GM12874 (cell line): ENCODE measurements at regions not wholly inside any gene's neighbourhood (a gene's known extent, or its start where the extent isn't known, plus 50 kb on each side); places are given as distances from the start of the nearest gene placed in this dataset.

Experiments
- TF ChIP-seq, protein P1 (sequence below): IDR thresholded peaks from 2 replicates; pipeline ENCODE4 v1.5.1; 2011; ENCODE audit warnings: low read depth, mild to moderate bottlenecking, control low read depth, low read length, moderate library complexity; ENCODE audit not compliant: insufficient read depth

- TF ChIP-seq, protein P1, sequence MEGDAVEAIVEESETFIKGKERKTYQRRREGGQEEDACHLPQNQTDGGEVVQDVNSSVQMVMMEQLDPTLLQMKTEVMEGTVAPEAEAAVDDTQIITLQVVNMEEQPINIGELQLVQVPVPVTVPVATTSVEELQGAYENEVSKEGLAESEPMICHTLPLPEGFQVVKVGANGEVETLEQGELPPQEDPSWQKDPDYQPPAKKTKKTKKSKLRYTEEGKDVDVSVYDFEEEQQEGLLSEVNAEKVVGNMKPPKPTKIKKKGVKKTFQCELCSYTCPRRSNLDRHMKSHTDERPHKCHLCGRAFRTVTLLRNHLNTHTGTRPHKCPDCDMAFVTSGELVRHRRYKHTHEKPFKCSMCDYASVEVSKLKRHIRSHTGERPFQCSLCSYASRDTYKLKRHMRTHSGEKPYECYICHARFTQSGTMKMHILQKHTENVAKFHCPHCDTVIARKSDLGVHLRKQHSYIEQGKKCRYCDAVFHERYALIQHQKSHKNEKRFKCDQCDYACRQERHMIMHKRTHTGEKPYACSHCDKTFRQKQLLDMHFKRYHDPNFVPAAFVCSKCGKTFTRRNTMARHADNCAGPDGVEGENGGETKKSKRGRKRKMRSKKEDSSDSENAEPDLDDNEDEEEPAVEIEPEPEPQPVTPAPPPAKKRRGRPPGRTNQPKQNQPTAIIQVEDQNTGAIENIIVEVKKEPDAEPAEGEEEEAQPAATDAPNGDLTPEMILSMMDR, result no peak
These were observed 213.1 kb upstream of the FLRT2 start for GRCh38 chr14:85316701-85317410.

- TF ChIP-seq, protein P1, result no peak
These were observed 212.4 kb upstream of the FLRT2 start for GRCh38 chr14:85317491-85318021.

- TF ChIP-seq, protein P1, result no peak
These were observed 210.8 kb upstream of the FLRT2 start for GRCh38 chr14:85319101-85319500.

DNA sequence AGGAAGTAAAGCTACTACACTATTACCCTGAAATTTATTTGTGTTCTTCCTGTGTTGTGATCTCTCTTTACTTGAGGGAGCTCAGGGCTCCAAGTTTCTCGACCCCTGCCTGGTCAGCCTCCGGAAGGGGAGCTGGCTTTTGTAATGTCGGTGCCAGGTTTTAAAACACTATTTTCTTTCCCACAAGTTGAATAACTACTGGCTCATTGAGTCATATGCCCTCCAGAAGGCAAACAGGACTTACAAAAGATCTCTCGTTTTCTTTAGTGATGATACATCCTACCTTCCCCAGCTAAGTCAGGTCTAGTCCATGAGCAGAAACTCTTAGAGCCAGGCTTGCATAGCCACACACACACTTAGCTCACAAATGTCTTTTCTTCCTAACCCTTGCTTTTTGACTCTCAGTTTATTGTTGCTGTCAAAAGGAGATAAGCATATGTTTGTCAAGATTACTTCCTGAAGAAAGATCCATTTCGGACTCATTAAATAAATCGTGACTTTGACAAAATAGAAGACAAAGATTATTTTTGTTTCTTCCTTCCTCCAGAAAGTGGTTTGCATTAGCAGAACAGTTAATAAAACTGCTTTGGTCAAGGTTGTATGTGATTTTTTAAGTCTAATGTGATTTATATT lies 209.8 kb upstream of the FLRT2 start:
- TF ChIP-seq, protein P1, result no peak

- TF ChIP-seq, protein P1, result no peak
These were observed 204.6 kb upstream of the FLRT2 start for GRCh38 chr14:85325134-85326017.

DNA sequence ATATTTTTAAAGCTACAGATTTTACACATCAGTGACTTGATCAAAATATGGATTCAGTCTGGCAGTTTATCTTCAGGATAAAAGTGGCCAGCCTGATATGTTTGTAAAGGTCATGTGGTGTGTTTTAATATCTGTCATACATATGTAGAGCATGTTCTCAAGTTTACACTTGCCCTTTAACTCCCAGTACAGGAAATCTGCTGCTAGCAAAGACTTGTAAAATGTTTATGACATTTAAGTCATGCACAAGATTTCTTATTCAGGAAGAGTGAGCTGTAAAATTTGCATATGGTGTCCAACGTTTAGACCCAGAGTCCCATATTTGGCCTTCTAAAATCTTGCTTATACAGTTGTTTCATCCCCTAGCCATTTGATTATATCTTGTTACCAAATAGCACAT lies 197.5 kb upstream of the FLRT2 start:
- TF ChIP-seq, protein P1, result no peak

- TF ChIP-seq, protein P1, result no peak
These were observed 196.6 kb upstream of the FLRT2 start for GRCh38 chr14:85333313-85333712.
